ENCODE measurements at regions not wholly inside any gene's neighbourhood (a gene's known extent, or its start where the extent isn't known, plus 50 kb on each side); places are given as distances from the start of the nearest gene placed in this dataset.
"Not testable (repeated sequence)": the region's sequence is repeated elsewhere in the genome, so short reads cannot be mapped to it uniquely, and the experiment has no call there.

DNA sequence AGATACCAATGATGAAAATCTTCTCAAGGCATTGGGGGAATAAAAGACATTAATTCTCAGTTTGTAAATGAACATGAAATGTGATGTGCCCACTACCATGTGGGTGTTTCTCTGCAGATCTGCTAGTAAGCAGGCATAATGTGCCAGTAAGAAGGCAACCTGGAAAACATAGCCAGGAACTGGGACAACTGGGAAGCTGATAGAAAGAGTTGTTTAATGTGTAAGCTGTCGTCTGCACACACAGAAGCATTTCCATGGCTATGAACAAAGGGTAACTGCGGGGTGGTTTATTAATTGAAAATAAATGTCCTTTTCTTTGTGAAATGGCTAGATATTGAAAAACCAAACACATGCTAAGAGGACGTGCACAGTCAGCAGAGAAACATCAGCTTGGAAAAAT, 52.0 kb downstream of the ZC3H11B start:
- DNase-seq, result no peak

DNA sequence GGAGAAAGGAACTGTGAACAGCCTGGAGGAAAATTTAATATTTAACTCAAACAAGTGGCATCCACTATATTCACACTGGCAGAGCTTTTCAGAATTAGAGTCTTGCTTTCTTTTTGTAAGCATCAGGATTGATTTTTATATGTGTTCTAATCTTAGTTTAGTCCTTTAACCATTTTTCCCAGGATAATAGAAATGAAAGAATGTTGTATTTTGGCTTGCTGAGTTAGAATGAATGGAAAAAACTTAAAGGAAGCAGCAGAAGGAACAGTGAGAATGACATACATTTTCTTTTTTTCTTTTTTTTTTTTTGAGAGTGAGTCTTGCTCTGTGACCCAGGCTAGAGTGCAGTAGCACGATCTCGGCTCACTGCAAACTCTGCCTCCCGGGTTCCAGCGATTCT, 53.0 kb downstream of the ZC3H11B start:
- no peak for DNase-seq

DNA sequence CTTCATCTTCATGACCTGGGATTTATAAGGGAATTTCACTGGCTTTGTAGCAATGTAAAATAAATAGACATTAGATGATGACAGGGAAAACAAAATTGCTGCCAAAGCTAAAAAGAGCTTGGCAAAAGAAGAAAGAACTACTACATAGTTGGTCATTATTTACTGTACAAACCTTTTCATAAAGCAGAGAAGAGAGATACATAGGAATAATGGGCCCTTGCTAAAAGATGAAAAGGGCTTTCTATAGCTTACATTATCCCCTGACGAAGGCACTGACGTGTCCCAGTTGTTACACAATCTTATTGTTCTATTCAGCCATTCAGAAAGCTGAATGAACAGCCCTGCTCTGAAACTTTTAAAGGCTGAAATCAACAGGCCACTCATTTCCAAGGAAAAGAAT, 57.1 kb downstream of the ZC3H11B start:
- no peak for DNase-seq

DNA sequence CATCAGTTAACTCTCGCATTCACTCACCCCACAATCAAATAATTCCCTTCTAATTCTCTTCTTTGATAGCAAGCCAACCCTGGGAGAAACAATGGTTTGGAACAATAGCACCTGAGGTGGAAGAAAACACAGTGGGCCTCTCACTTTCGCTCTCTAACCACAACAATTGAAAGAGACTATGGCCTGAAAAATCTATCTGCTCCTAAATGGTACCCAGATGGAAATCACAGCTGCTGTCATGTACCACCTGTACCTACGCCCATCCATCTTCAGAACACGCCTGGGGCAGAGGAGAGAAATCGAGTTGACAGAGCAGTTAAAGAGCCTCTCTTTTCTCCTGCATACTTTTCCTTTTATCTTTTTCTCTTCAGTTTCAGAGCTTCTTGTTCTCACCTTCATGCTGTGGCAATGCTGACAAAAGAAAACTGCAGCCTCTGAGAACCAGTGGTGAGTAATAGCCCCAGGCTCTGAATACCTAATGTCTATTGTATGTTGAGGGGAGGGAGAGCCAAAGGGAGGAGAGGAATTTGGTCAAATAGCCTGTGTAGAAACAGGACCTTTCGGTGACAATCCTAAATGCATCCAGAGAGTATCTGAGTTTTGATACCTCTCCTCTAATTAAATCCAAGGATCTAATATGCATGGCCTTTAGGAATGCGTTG, 57.7 kb downstream of the ZC3H11B start:
- no peak for DNase-seq

DNA sequence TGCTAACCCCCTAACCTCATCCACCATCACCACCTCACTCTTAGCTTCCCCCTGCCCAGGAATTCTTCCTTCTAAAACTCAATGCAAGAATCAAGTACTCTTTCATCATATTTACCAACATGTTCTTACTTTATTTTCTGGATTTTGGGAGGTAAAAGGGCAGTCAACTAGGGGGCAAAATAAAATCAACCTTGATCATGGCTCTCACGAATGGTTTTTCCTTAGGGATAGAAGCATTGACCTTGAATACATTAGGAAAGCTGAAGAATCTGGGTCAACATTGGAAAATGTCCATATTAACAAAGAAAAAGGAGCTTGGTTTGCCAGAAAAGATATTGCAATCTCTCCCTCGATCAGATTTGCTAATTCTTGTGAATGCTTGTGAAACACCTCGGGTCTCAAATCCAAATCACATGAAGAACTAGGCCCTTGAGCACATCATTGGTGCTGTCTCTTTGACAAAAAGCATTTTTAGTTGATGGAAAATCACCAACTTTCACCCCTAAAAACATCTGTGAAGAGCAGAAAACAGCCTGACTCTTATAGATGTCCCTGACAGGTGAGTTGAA, 58.9 kb downstream of the ZC3H11B start:
- DNase-seq, result no peak

DNA sequence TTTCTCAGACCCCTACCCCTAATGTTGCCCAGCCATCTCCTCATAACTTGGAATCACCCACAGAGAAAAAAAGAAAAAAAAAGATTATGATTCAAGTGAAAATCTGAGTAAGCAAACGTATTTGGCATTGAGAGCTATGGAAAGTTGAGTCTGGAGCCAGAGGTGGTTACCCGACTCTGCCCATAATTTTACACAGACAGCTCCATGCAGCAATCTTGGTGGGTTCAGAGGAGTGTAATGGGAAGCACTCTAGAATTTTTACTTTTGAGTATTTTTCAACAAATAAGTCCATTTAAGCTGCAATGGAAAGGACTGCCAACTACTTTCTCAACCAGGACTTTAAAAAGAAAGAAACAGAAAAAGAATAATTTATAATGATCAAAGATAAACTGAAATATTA, 62.7 kb downstream of the ZC3H11B start:
- DNase-seq, result no peak

DNA sequence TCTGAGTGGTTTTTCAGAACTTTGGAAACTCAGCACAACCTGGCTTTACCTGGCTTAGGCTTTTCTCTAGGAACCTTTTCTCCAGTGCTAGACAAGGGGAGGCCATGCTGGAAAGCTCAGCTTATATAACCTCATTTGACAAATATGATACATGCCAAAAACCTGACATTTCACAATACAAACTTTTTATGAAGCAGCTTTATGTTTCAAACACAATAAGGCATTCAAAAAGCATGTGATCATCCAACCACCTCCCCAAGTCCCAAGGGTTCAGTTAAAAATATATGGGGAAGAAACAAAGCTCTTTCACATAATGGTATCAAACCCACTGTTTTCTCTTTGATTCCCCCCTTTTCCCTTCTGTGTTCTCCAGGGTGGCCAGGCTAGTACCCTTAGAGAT, 63.7 kb downstream of the ZC3H11B start:
- no peak for DNase-seq

DNA sequence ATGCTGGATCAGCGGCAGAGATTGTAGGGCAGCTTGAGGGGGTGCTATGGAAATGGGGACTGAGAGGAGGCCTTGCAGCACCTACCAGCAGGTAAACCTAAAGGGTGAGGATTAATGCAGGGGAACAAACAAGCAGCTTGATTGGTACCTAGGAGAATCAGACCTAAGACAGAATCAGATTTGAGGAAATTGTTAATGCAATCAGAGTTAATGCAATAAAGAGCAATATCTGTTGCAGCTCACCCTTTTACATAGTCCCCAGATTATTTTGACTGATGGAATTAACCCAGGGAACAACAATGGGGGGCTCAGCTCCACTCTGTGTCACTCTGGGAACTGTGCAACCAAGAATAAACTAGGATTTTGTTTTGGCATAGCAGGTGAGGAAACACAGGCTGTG, 64.5 kb downstream of the ZC3H11B start:
- DNase-seq, result no peak

DNA sequence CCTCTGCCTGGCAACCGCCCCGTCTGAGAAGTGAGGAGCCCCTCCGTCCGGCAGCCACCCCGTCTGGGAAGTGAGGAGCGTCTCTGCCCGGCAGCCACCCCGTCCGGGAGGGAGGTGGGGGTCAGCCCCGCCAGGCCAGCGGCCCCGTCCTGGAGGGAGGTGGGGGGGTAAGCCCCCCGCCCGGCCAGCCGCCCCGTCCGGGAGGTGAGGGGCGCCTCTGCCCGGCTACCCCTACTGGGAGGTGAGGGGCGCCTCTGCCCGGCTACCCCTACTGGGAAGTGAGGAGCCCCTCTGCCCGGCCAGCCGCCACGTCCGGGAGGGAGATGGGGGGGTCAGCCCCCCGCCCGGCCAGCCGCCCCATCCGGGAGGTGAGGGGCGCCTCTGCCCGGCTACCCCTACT, 67.1 kb downstream of the ZC3H11B start:
- DNase-seq, result not testable (repeated sequence)

DNA sequence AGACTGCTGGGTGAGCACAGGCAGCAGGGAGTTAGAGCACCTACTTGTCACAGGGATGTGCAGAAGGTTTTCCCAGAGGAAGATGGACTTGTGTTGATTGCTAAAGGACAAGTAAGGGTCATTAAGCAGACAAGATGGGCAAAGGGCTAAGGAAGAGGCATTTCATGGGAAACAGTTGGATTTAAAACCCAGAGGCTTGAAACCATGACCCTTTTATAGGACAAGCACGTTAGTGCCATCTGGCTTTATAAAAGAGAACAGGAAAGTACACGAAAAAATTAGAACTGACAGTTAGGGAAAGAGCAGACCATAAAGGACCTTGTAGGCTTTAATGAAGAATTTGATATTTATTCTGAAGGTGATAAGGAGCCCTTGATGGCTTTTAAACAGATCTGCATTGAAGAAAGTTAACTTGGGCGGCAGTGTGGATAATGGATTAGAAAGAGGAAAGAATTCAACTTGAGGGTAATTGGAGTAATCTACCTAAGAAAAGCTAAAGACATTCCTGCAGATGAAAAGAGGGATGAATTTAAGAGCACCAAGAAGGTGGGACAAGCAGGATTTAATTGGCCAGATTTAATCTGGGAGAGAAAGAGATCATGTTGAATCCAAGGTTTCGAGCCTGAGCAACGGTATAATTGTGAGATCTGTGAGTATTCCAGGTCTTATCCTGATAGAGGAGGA, 68.6 kb downstream of the ZC3H11B start:
- no peak for DNase-seq

DNA sequence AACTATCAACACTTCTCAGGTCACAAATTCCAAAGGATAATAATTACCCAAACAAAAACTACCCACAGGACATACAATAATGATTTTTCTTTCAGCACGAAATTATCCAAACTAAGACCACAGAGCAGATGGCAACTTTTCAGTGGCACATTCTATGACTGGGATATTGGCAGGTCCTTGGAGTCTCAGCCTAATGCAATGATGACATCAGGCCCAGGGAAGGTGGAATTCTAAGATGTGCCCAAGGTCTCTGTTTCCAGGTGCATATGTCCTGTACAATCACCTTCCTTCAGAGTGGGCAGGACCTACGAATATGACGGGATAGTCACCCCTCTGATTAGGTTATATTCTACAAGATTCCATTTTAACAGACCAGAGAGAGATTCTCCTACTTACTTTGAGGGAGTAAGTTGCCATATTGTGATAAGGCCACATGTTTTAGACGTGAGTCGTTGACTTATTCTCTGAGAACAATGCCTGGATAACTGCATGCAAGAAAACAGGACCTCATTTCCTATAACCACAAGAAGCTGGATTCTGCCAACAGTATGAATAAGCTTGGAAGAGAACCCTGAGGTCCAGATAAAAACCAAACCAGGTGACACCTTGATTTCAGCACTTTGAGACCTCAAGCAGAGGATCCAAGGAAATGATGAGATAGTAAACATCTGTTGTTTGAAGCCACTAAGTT, 69.9 kb downstream of the ZC3H11B start:
- DNase-seq, result no peak

DNA sequence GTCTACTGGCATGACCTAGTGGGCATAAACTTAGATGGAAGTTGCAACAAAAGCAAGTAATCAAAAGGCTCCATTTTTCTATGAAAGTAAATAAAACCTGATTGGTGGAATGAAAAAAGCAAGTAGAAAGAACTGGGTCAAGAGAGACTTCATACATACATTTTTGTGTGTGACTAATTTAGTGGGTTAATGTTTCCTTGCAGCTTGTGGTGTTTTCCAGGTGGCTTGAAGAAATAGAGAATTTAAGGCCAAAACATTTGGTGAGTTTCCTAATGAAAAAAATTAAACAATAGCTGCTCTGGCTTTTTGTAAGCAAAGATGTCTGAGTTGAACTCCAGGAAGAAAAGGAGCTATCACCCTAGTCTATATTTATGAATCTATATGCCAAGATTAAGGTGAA, 71.0 kb downstream of the ZC3H11B start:
- DNase-seq, result no peak

DNA sequence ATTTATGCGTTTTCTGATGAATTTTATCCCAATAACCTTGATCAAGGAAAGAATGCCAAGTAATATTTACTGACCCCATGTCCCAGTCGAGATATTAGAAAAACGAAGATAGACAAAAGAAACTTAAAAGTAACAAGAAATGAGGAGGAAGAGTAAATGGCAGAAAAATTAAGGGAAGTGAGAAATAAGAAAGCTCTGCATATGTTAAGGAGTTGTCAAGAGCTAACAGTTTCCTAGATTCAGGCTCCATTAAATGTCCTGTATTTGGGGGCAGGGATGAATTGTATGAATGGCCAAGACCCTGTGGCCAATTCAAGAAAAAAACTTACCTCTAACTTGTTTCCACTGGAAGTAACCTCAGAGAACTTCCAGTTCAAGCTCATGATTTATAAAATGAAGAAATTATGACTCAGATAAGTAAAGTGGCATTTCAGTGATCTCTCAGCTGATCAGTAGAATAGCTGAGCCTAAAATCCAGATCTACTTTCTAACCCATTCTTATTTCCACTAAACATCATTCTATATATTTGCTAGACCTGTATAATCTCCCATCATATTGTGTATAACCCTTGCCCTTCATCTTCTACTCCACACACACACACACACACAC, 73.2 kb downstream of the ZC3H11B start:
- no peak for DNase-seq

DNA sequence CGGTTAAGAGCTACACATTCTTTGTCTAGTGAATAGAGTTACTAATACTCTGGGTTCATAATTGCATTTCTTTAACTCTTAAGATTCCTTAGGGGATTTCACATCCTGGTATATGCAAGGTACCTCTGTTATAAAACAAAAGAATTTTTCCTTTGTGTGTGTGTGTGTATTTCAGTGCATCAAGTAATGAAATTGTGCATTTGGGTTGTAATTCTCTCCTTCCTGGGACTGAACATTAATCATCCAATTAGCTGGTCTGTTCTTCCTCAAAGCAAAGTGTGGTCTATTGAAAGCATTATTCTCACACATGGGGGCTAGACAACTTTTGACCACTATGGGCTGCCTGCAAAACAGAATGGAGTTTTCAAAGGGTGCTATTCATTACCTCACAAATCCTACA, 74.0 kb downstream of the ZC3H11B start:
- DNase-seq, result no peak

DNA sequence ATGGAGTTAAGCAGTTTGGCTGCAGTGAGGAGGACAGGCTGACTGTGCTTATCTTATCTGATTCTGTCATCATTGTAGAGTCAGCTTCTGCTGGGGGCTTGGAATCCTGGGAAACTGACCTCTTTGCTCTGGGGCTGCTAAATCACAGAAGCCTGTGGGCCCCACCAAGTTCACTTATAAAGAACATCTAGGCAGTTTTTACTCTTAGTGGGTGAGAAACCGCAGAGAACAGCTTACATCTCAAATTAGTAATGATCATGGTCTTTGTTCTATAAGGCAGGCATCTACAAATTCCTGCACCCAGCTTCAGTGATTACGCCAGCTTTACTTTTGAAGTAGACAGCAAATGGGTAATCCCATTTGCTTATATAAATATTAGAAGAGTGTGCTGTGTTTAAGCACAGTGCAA, 75.7 kb downstream of the ZC3H11B start:
- no peak for DNase-seq

DNA sequence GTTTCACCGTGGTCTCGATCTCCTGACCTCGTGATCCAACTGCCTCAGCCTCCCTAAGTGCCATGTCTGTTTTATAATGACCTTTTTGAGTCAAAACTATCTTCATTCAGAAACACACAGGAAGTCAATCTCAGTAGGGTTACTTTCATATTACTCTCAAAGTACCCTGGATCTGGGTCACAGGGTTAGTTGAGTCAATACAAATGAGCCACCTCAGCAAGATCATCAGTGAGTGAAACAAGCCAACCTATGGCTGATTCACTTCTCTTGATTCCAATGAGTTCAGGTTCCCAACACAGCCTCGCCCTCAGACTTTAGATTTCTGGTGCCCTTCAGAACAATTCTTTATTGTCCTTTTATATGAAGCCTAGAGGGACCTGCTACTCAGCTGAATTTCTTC, 76.9 kb downstream of the ZC3H11B start:
- DNase-seq, result no peak

DNA sequence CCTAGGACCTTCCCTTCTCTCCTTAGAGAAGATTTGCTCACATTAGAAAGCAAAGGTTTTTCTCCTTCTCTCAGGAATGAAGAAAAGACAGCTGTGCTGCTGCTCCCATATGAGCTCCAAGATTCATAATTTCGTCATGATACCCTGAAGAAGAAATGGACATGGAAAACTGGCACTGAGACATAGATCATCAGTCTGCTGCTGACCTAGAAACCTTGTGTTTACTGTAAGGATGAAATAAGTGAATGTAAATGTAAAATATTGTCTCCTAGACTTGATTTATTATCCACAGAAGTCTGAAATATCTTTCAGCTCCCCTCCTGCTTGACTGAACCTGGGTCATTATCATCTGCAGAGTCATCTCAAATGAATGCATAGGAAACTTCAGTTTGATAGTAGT, 77.9 kb downstream of the ZC3H11B start:
- no peak for DNase-seq

DNA sequence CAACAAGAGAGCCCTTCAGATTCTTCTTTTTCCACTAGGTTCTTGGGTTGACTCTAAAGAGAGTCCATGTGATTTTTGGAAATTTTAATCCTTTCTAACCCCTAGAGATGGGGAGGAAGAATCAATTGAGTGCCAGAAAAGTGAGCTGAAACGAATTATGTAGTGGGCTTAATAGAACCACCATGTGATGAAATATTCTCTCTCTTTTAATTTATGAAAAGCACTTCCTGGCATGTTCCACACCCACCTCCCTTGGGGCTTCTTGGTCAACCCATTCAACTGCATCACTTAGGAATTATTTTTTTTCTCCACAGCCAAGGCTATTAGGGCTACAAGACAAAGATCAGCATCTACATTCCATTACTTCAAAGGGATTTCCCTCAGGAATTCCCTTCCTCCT, 79.6 kb downstream of the ZC3H11B start:
- no peak for DNase-seq

DNA sequence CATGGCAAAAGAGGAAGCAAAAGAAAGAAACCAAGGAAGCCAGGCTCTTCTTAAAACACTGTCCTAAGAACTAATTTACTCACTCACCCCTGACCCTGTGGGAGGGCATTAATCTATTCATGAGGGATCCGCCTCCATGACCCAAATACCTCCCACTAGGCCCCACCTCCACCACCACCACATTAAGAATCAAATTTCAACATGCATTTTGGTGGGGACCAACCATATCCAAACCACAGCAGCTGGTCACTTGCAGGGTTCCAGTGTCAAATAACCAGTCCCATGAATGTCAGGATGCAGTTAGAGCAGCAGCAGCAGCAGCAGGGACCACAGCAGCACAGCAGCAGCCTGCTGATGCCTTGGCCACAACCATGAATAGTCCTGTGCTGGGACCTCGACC, 83.8 kb downstream of the ZC3H11B start:
- DNase-seq, result no peak

DNA sequence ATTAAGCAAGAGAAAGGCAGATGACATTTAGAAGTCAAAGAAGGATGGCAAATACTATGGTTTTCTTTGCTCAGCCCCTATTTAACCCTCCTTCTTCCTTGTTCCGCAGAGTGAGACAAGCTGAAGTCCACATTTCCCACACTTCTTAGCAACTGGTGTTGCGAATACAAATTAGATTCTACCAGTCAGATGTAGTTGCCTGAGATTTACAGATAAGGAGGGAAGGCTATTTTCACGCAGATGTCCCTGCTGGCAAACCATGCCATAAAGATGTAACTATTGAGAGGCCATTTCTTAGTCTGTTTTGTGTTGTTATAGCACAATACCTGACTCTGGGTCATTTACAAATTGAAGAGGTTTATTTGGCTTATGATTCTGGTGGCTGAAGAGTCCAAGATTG, 84.3 kb downstream of the ZC3H11B start:
- DNase-seq, result no peak

DNA sequence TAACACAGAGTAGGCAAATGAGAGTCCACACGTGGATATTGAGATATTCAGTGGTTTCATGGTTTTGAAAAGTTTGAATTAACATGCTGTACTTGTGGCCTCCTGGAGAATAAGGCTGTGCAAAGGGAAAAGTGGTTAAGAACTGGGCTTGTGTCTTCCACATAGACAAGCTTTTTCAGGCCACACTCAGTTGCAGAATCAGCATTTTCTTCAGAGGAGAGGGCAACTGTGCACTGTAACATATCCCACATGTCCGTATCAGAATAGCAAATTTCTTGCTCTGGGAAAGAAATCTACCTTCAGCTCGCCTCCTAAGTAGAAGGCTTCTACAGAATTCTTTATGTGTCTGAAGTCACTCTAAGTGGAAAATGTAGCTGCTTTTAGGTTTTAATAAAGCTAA, 84.9 kb downstream of the ZC3H11B start:
- DNase-seq, result no peak

DNA sequence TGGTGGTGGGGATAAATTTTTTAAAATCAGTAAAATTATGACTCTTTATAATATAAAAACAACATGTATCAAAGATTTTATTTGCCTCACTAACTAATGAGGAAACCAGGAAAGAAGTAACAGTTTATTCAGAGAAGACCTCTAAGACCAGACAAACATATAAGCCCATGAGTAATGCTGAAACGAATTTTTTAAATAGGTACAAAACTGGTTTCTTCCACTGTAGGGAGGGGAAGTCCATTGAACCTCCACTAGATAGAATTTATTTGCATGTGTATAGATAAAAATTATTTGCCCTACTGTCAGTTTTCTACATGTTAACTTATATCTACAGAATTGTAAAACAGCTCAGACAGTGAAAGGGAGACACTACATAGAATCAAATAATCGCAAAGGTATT, 86.8 kb downstream of the ZC3H11B start:
- DNase-seq, result no peak

DNA sequence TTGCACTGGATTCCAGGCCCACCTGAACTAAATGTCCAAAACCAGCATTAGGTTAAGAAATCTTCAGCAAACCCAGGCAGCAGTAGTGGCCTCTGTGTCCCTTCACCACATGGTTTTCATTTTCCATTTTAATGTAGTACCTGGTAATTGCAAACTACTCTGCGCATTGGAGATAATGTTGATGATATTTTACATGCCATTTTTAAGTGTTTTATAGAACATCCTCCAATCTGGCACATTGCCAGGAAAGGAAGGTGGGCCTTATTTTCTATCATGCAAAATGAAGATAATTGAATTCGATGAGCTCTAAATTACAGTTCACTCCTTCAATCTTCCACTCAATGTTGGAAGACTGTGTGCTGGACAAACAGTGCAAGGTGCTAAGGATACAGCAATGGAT, 89.5 kb downstream of the ZC3H11B start:
- DNase-seq, result no peak

DNA sequence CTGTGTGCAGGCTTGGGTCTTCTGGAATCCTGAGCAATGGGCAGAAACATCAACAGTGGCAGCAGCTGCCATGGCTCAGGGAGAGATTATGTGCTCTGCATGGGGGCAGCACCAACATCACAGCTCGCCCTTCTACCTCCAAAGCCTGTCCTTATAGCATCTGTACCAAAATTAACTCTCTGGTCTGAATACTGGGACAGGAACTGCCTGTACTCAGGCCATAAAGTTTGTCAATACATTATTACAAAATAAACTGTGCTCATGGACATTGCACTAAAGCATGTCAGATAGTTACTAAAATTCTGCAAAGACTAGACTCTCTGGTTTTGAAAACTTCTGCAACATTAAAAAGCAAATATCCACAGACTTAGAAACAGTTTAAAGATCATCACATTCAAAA, 91.6 kb downstream of the ZC3H11B start:
- DNase-seq, result no peak

Data from CD4-positive, alpha-beta T cell treated with Interleukin-4 for 1 hour (primary cell).